PC-9 (cell line): ENCODE measurements at regions not wholly inside any gene's neighbourhood (a gene's known extent, or its start where the extent isn't known, plus 50 kb on each side); places are given as distances from the start of the nearest gene placed in this dataset.

Experiments used
- CTCF ChIP-seq: fragments of 200-600 bp; sonication (generic); conservative IDR thresholded peaks from 2 replicates; pipeline ENCODE4 v1.6.1; 2017; ENCODE audit warnings: mixed run types, antibody characterized with exemption, mild to moderate bottlenecking, moderate library complexity
- EZH2 ChIP-seq: fragments of 200-600 bp; sonication (generic); IDR thresholded peaks from 2 replicates; pipeline ENCODE4 v1.8.0; 2017; ENCODE audit warnings: antibody characterized with exemption, low read depth

GRCh38 chr2:201969938-201970785 is 63.5 kb upstream of the FZD7 start:
- no peak for TF ChIP-seq EZH2
- TF ChIP-seq CTCF, result no peak
